AG09319 (cell line): ENCODE measurements at regions not wholly inside any gene's neighbourhood (a gene's known extent, or its start where the extent isn't known, plus 50 kb on each side); places are given as distances from the start of the nearest gene placed in this dataset.

Experiments
- DNase-seq: peaks from one replicate; pipeline ENCODE4 v3.0.0-alpha.2; 2010; ENCODE audit warnings: low read depth; ENCODE audit errors: extremely low read depth
- CTCF ChIP-seq: IDR thresholded peaks from 2 replicates; pipeline ENCODE4 v1.5.1; 2011; ENCODE audit warnings: low read depth, mild to moderate bottlenecking, inconsistent platforms, low read length, moderate library complexity

DNA sequence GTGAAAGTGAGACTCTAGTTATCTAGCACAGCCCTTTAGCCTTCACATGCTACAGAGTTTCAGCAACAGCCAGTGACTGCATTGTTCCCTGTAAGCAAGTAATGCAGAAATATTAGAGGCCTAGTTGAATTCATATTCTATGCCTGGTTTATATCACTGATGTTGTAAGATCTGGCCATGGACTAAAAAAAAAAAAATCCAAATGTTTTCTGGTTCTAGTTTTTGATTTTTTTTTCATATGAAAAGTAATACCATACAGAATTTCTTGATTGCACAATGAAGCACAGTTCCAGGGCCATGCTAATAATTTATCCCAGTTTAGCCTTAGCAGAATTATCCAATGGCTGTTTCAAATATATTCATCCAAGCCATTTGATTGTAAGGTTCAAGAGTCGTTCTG is 341.5 kb upstream of the DDHD1 start:
- no peak for DNase-seq
- no peak for TF ChIP-seq CTCF

DNA sequence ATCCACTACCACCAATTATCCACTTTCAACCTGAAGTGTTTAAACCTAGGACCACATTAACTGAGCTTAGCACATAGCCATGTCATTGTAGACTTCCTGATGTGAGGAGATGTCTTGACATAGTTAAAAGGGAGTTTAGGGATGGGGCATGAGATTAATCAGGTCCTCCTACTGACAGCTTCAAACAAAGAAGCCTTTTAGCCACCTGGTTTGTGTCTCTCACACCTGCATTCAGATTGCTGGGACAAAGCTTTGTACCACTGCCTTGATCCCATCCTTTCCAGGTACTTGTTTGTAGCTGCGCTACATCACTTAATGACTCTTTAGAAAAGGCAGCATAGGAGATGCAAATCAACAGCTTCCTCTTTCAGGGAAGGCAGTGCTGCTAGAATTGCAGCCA is 340.7 kb upstream of the DDHD1 start:
- DNase-seq = no peak
- no peak for TF ChIP-seq CTCF

- TF ChIP-seq CTCF = no peak
- no peak for DNase-seq
Measured at GRCh38 chr14:53493320-53493719, 340.2 kb upstream of the DDHD1 start.

DNA sequence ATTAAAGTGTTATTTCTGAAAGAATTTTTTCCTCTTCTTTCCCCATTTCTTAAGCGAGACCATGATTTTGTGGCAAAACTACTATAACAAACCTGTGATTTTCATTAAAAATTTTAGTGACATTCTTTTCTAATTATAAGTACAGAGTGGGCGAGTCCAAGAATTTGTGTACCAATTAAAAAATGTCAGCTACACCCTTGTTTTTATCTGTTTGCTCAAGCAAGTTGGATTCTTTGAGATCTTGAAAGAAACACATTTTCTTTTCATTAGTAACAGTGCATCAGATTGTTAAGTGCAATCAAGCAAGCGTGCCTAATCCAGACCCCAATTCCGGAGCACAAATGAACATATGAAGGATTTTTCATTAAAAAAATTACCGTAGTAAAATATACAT is 338.8 kb upstream of the DDHD1 start:
- no peak for DNase-seq
- TF ChIP-seq CTCF = no peak

- DNase-seq = no peak
- no peak for TF ChIP-seq CTCF
Measured at GRCh38 chr14:53491256-53491883, 338.2 kb upstream of the DDHD1 start.

GRCh38 chr14:53478174-53478573 is 325.1 kb upstream of the DDHD1 start:
- DNase-seq = no peak
- no peak for TF ChIP-seq CTCF

- DNase-seq = no peak
- TF ChIP-seq CTCF = no peak
Measured at GRCh38 chr14:53473480-53473879, 320.4 kb upstream of the DDHD1 start.
